HCT116 (cell line): ENCODE measurements at regions not wholly inside any gene's neighbourhood (a gene's known extent, or its start where the extent isn't known, plus 50 kb on each side); places are given as distances from the start of the nearest gene placed in this dataset.

Experiments used
- ATAC-seq: fragments of 200-7000 bp; cut with Tn5 transposase; 2 replicates; pipeline ENCODE4 v1.9.1; 2020; ENCODE audit warnings: mild to moderate bottlenecking, moderate library complexity
- BruUV-seq: library from RNA; stranded (reverse); fragments of 400-500 nt; replicated peaks from 2 replicates; lab custom pipeline; 2021; lab: Mats Ljungman, UMichigan
- CTCF ChIA-PET: fragments of 300-600 bp; sonication (Branson Sonifier 250); formaldehyde crosslinking; loops from one replicate; lab custom pipeline; 2021; ENCODE audit warnings: antibody characterized with exemption; lab: Charles Lee
- POLR2A ChIA-PET: fragments of 300-600, 350-600 bp; sonication (Branson Sonifier 250); formaldehyde crosslinking; loops from one replicate; lab custom pipeline; 2021; ENCODE audit warnings: antibody characterized with exemption; lab: Charles Lee
- RAD21 ChIA-PET, 2 experiments: fragments of 300-600 bp; sonication (Branson Sonifier 250); formaldehyde crosslinking; loops; one replicate each; lab custom pipeline; 2023; ENCODE audit warnings: low total read pairs in 2 of 2; ENCODE audit not compliant: uncharacterized antibody in 2 of 2, unreplicated experiment in 2 of 2, low non-redundant PET in 1 of 2; lab: Charles Lee
- DNase-seq: peaks from one replicate; pipeline ENCODE4 v3.0.0-alpha.2; 2010; ENCODE audit warnings: low read depth, low spot score
- H2AFZ ChIP-seq: fragments of 200-600 bp; shearing (Covaris generic), sonication (generic); 2 replicates; pipeline ENCODE4 v1.6.1; 2017; ENCODE audit warnings: low read depth, mixed run types, mixed read lengths, antibody characterized with exemption, low read length; ENCODE audit not compliant: poor library complexity, severe bottlenecking
- H3K27ac ChIP-seq: 2 replicates; pipeline ENCODE4 v1.5.1; 2012; ENCODE audit warnings: low read depth, low read length
- H3K27me3 ChIP-seq: fragments of 200-600 bp; sonication (generic); 2 replicates; pipeline ENCODE4 v1.6.1; 2016; ENCODE audit warnings: mixed run types, low read length, mixed read lengths; ENCODE audit not compliant: insufficient read depth
- H3K36me3 ChIP-seq, 2 experiments: fragments of 200-500 bp in 1 of 2; fragments of 200-600 bp in 1 of 2; sonication (Bioruptor generic) in 1 of 2; sonication (generic) in 1 of 2; 2 replicates each; pipeline versions ENCODE4 v1.5.1 to v1.6.1; 2014 to 2016; ENCODE audit warnings: low read length in 2 of 2, inconsistent platforms in 1 of 2, mixed read lengths in 1 of 2, mixed run types in 1 of 2; ENCODE audit not compliant: insufficient read depth in 2 of 2, control insufficient read depth in 1 of 2
- H3K4me1 ChIP-seq, 2 experiments: fragments of 200-600 bp in 1 of 2; sonication (generic) in 1 of 2; 2 replicates each; pipeline versions ENCODE4 v1.5.1 to v1.6.1; 2012 to 2017; ENCODE audit warnings: low read length in 2 of 2, inconsistent platforms in 1 of 2, mild to moderate bottlenecking in 1 of 2, mixed read lengths in 1 of 2, mixed run types in 1 of 2, moderate library complexity in 1 of 2; ENCODE audit not compliant: insufficient read depth in 2 of 2, control insufficient read depth in 1 of 2
- H3K4me2 ChIP-seq: fragments of 200-600 bp; sonication (generic); 2 replicates; pipeline ENCODE4 v1.6.1; 2017; ENCODE audit warnings: mixed run types, low read length, mixed read lengths
- H3K4me3 ChIP-seq, 2 experiments: fragments of 200-600 bp in 1 of 2; sonication (generic) in 1 of 2; replicated peaks in 1 of 2; 2 replicates each; pipeline ENCODE4 v1.5.1; 2011 to 2016; ENCODE audit warnings: low read length in 2 of 2, control low read depth in 1 of 2, low read depth in 1 of 2, mild to moderate bottlenecking in 1 of 2, mixed read lengths in 1 of 2, mixed run types in 1 of 2
- H3K79me2 ChIP-seq: fragments of 200-600 bp; sonication (generic); 2 replicates; pipeline ENCODE4 v1.6.1; 2017; ENCODE audit warnings: mild to moderate bottlenecking, mixed run types, low read length, moderate library complexity, mixed read lengths; ENCODE audit not compliant: insufficient read depth
- H3K9ac ChIP-seq: fragments of 200-600 bp; sonication (generic); 2 replicates; pipeline ENCODE4 v1.6.1; 2016; ENCODE audit warnings: low read length, mixed read lengths
- H3K9me2 ChIP-seq: fragments of 200-600 bp; sonication (generic), shearing (Covaris generic); 2 replicates; pipeline ENCODE4 v1.6.1; 2017; ENCODE audit warnings: mixed run types, mild to moderate bottlenecking, moderate library complexity; ENCODE audit not compliant: insufficient read depth
- H3K9me3 ChIP-seq, 2 experiments: fragments of 200-500 bp in 1 of 2; fragments of 200-600 bp in 1 of 2; sonication (Bioruptor generic) in 1 of 2; sonication (generic) in 1 of 2; 2 replicates each; pipeline ENCODE4 v1.6.1; 2014 to 2017; ENCODE audit warnings: low read length in 2 of 2, mixed read lengths in 2 of 2, inconsistent platforms in 1 of 2, low read depth in 1 of 2, mild to moderate bottlenecking in 1 of 2, mixed run types in 1 of 2, moderate library complexity in 1 of 2; ENCODE audit not compliant: control insufficient read depth in 1 of 2, insufficient read depth in 1 of 2
- H4K20me1 ChIP-seq: fragments of 200-600 bp; sonication (generic), shearing (Covaris generic); 2 replicates; pipeline ENCODE4 v1.6.1; 2017; ENCODE audit warnings: mixed run types, mild to moderate bottlenecking, moderate library complexity; ENCODE audit not compliant: insufficient read depth
- CBX3 ChIP-seq: IDR thresholded peaks from 2 replicates; pipeline ENCODE4 v1.6.1; 2012; ENCODE audit warnings: low read depth
- EGR1 ChIP-seq: IDR thresholded peaks from 2 replicates; pipeline ENCODE4 v1.6.1; 2012; ENCODE audit warnings: low read depth
- ELF1 ChIP-seq: IDR thresholded peaks from 2 replicates; pipeline ENCODE4 v1.6.1; 2012; ENCODE audit warnings: low read depth, borderline replicate concordance
- EZH2 ChIP-seq: fragments of 200-600 bp; sonication (generic); IDR thresholded peaks from 2 replicates; pipeline ENCODE4 v1.6.1; 2017; ENCODE audit warnings: antibody characterized with exemption, mixed run types
- EZH2phosphoT487 ChIP-seq: fragments of 200-600 bp; IDR thresholded peaks from 2 replicates; pipeline ENCODE4 v1.6.1; 2018; ENCODE audit warnings: antibody characterized with exemption, borderline replicate concordance
- FOSL1 ChIP-seq: IDR thresholded peaks from 2 replicates; pipeline ENCODE4 v1.6.1; 2012; ENCODE audit warnings: low read depth
- JUND ChIP-seq: IDR thresholded peaks from 2 replicates; pipeline ENCODE4 v1.6.1; 2012
- MAX ChIP-seq: IDR thresholded peaks from 2 replicates; pipeline ENCODE4 v1.6.1; 2012
- POLR2AphosphoS5 ChIP-seq: IDR thresholded peaks from 2 replicates; pipeline ENCODE4 v1.6.1; 2011; ENCODE audit warnings: mild to moderate bottlenecking, low read depth, low read length, moderate library complexity
- RAD21 ChIP-seq: IDR thresholded peaks from 2 replicates; pipeline ENCODE4 v1.6.1; 2012; ENCODE audit warnings: low read depth, mild to moderate bottlenecking
- REST ChIP-seq: IDR thresholded peaks from 2 replicates; pipeline ENCODE4 v1.6.1; 2012; ENCODE audit warnings: low read depth
- SIN3A ChIP-seq: IDR thresholded peaks from 2 replicates; pipeline ENCODE4 v1.6.1; 2012; ENCODE audit warnings: low read depth
- SP1 ChIP-seq: IDR thresholded peaks from 2 replicates; pipeline ENCODE4 v1.6.1; 2012; ENCODE audit warnings: low read depth
- SRF ChIP-seq: IDR thresholded peaks from 2 replicates; pipeline ENCODE4 v1.6.1; 2012; ENCODE audit warnings: low read depth
- TCF7L2 ChIP-seq: IDR thresholded peaks from 2 replicates; pipeline ENCODE4 v1.7.0; 2011; ENCODE audit warnings: borderline replicate concordance, inconsistent platforms; ENCODE audit not compliant: insufficient read depth, insufficient read length; ENCODE audit errors: extremely low read depth
- YY1 ChIP-seq: IDR thresholded peaks from 2 replicates; pipeline ENCODE4 v1.6.1; 2011; ENCODE audit warnings: low read length, low read depth, moderate library complexity, mild to moderate bottlenecking; ENCODE audit not compliant: insufficient replicate concordance; ENCODE audit errors: extremely low read depth
- ZFX ChIP-seq: fragments of 450-650 bp; IDR thresholded peaks from 2 replicates; pipeline ENCODE4 v1.6.1; 2017
- intact Hi-C: fragments of 100-400 bp; cut with micrococcal nuclease; formaldehyde crosslinking; loops from 2 replicates; pipeline ENCODE4 v1.10.0; 2022
- TF ChIP-seq, protein P1 (sequence below): IDR thresholded peaks from 2 replicates; pipeline ENCODE4 v1.6.1; 2012
- TF ChIP-seq, protein P2 (sequence below), 3 experiments: fragments of 200-600 bp in 1 of 3; sonication (generic) in 1 of 3; IDR thresholded peaks in 2 of 3; conservative IDR thresholded peaks in 1 of 3; 2 replicates each; pipeline ENCODE4 v1.5.1; 2012 to 2017; ENCODE audit warnings: low read depth in 2 of 3, low read length in 2 of 3, antibody characterized with exemption in 1 of 3, borderline replicate concordance in 1 of 3, control low read depth in 1 of 3, mild to moderate bottlenecking in 1 of 3, mixed read lengths in 1 of 3, mixed run types in 1 of 3, moderate library complexity in 1 of 3; ENCODE audit not compliant: insufficient read depth in 1 of 3

GRCh38 chr7:153564391-153564790 lies 487.8 kb upstream of the DPP6 start (continued):
- TF ChIP-seq SRF, result no peak

DNA sequence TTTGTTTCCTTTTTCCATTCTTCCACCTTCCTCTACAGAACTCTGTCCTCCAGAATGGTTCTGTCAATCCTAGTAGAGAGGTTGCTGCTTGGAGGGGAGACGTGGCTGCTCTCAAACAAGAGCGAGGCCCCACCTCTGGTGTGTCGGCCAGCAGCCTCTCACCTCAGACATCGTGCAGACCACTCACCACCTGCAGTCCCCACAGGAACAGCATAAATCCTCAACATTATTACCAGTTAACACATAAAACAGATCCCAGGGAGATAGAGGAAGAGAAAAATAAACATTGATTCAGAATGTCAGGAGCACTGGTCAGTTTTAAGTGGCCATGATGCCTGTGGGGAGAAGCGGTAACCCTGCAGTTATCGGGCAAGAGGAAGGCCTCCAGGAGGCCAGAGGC lies 485.9 kb upstream of the DPP6 start:
- Histone ChIP-seq H3K4me3 (no peak overlapping the region), H2AFZ (no peak overlapping the region), H3K9me2 (no peaks in the 10 kb centered on the region), H3K27me3 (no peaks in the 10 kb centered on the region), H4K20me1 (no peaks in the 10 kb centered on the region), H3K36me3 (no peaks in the 10 kb centered on the region), H3K9ac (no peak overlapping the region), H3K9me3 (peaks cover 0 to 9% of the 10 kb centered on the region in 2 experiments; a peak in 2 of 4 replicates), H3K4me2 (no peak overlapping the region), H3K4me1 (no peaks in the 10 kb centered on the region), H3K79me2 (no peaks in the 10 kb centered on the region), H3K27ac (no peak overlapping the region)
- intact Hi-C loops, result no loop called here
- ATAC-seq (no peak), DNase-seq (no peak)
- ChIA-PET CTCF (no interaction called here), POLR2A (no interaction called here), RAD21 (no interaction called here)
- TF ChIP-seq REST (no peak), ELF1 (no peak), POLR2AphosphoS5 (no peak), TCF7L2 (no peak), EGR1 (no peak), SP1 (no peak), EZH2phosphoT487 (no peak), CBX3 (no peak), MAX (no peak), FOSL1 (no peak), SIN3A (no peak), EZH2 (no peak), ZFX (no peak), YY1 (no peak), RAD21 (no peak), JUND (no peak), SRF (no peak)
- TF ChIP-seq, protein P1, sequence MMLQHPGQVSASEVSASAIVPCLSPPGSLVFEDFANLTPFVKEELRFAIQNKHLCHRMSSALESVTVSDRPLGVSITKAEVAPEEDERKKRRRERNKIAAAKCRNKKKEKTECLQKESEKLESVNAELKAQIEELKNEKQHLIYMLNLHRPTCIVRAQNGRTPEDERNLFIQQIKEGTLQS, result no peak
- TF ChIP-seq, protein P2, sequence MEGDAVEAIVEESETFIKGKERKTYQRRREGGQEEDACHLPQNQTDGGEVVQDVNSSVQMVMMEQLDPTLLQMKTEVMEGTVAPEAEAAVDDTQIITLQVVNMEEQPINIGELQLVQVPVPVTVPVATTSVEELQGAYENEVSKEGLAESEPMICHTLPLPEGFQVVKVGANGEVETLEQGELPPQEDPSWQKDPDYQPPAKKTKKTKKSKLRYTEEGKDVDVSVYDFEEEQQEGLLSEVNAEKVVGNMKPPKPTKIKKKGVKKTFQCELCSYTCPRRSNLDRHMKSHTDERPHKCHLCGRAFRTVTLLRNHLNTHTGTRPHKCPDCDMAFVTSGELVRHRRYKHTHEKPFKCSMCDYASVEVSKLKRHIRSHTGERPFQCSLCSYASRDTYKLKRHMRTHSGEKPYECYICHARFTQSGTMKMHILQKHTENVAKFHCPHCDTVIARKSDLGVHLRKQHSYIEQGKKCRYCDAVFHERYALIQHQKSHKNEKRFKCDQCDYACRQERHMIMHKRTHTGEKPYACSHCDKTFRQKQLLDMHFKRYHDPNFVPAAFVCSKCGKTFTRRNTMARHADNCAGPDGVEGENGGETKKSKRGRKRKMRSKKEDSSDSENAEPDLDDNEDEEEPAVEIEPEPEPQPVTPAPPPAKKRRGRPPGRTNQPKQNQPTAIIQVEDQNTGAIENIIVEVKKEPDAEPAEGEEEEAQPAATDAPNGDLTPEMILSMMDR (IDR thresholded peaks at IDR 0.05 in 2 of 3, conservative IDR thresholded peaks at IDR 0.05 in 1 of 3; ENCODE audit: borderline replicate concordance in 1 of 3, insufficient read depth in 1 of 3, low read depth in 2 of 3, low read length in 2 of 3), result no peak
- no TSS peak for BruUV-seq
